ENCODE measurements at regions not wholly inside any gene's neighbourhood (a gene's known extent, or its start where the extent isn't known, plus 50 kb on each side); places are given as distances from the start of the nearest gene placed in this dataset.

- no peak overlapping the region for H3K4me3 ChIP-seq (ENCODE audit: low read depth, low read length)
- H3K9me3 ChIP-seq (ENCODE audit: control insufficient read depth, insufficient read depth, low read length) = peaks cover 59% of the 10 kb centered on the region
- no peak for TF ChIP-seq CTCF (IDR thresholded peaks at IDR 0.05; ENCODE audit: low read depth, low read length)
- no peaks in the 10 kb centered on the region for H3K27me3 ChIP-seq (ENCODE audit: control insufficient read depth, insufficient read depth, low read length)
- DNase-seq (ENCODE audit: low read depth, low spot score) = no peak
- no peak overlapping the region for H3K27ac ChIP-seq (ENCODE audit: low read depth, low read length)
- POLR2A ChIA-PET = no interaction called here
- CTCF ChIA-PET = no interaction called here
These were observed 64.8 kb upstream of the ZNF536 start for GRCh38 chr19:30307191-30307974.

GRCh38 chr19:30309176-30309575 is 63.0 kb upstream of the ZNF536 start:
- peaks cover 60% of the 10 kb centered on the region for H3K9me3 ChIP-seq (ENCODE audit: control insufficient read depth, insufficient read depth, low read length)
- DNase-seq (ENCODE audit: low read depth, low spot score) = no peak
- H3K4me3 ChIP-seq (ENCODE audit: low read depth, low read length) = no peak overlapping the region
- H3K27ac ChIP-seq (ENCODE audit: low read depth, low read length) = no peak overlapping the region
- no peaks in the 10 kb centered on the region for H3K27me3 ChIP-seq (ENCODE audit: control insufficient read depth, insufficient read depth, low read length)
- ChIA-PET POLR2A (no interaction called here), CTCF (no interaction called here)
- TF ChIP-seq CTCF (IDR thresholded peaks at IDR 0.05; ENCODE audit: low read depth, low read length) = no peak

- no peak for TF ChIP-seq CTCF (IDR thresholded peaks at IDR 0.05; ENCODE audit: low read depth, low read length)
- Histone ChIP-seq H3K27ac (ENCODE audit: low read depth, low read length) (no peak overlapping the region), H3K9me3 (ENCODE audit: control insufficient read depth, insufficient read depth, low read length) (peaks cover 59% of the 10 kb centered on the region), H3K4me3 (ENCODE audit: low read depth, low read length) (no peak overlapping the region), H3K27me3 (ENCODE audit: control insufficient read depth, insufficient read depth, low read length) (no peaks in the 10 kb centered on the region)
- DNase-seq (ENCODE audit: low read depth, low spot score) = no peak
- ChIA-PET POLR2A (no interaction called here), CTCF (no interaction called here)
These were observed 62.1 kb upstream of the ZNF536 start for GRCh38 chr19:30309905-30310601.

GRCh38 chr19:30310602-30311263 is 61.5 kb upstream of the ZNF536 start:
- CTCF ChIA-PET = no interaction called here
- H3K27ac ChIP-seq (ENCODE audit: low read depth, low read length) = no peak overlapping the region
- peaks cover 56% of the 10 kb centered on the region for H3K9me3 ChIP-seq (ENCODE audit: control insufficient read depth, insufficient read depth, low read length)
- DNase-seq (ENCODE audit: low read depth, low spot score) = no peak
- no peak overlapping the region for H3K4me3 ChIP-seq (ENCODE audit: low read depth, low read length)
- POLR2A ChIA-PET = no interaction called here
- TF ChIP-seq CTCF (IDR thresholded peaks at IDR 0.05; ENCODE audit: low read depth, low read length) = no peak
- no peaks in the 10 kb centered on the region for H3K27me3 ChIP-seq (ENCODE audit: control insufficient read depth, insufficient read depth, low read length)

- no peak for TF ChIP-seq CTCF (IDR thresholded peaks at IDR 0.05; ENCODE audit: low read depth, low read length)
- Histone ChIP-seq H3K27me3 (ENCODE audit: control insufficient read depth, insufficient read depth, low read length) (no peaks in the 10 kb centered on the region), H3K9me3 (ENCODE audit: control insufficient read depth, insufficient read depth, low read length) (peaks cover 61% of the 10 kb centered on the region), H3K27ac (ENCODE audit: low read depth, low read length) (no peak overlapping the region), H3K4me3 (ENCODE audit: low read depth, low read length) (no peak overlapping the region)
- POLR2A ChIA-PET = no interaction called here
- CTCF ChIA-PET = no interaction called here
- no peak for DNase-seq (ENCODE audit: low read depth, low spot score)
These were observed 60.3 kb upstream of the ZNF536 start for GRCh38 chr19:30311911-30312310.

Data from AG04450 (cell line).